NT2/D1 (cell line): ENCODE measurements at regions not wholly inside any gene's neighbourhood (a gene's known extent, or its start where the extent isn't known, plus 50 kb on each side); places are given as distances from the start of the nearest gene placed in this dataset.

Experiments
- YY1 ChIP-seq: IDR thresholded peaks from 2 replicates; pipeline ENCODE4 v1.6.1; 2011; ENCODE audit not compliant: insufficient read length, insufficient read depth
- ZNF274 ChIP-seq: IDR thresholded peaks from 2 replicates; pipeline ENCODE4 v1.6.1; 2011; ENCODE audit warnings: mild to moderate bottlenecking, low read depth, low read length

- TF ChIP-seq YY1 = no peak
- no peak for TF ChIP-seq ZNF274
These were observed 105.1 kb upstream of the TRPM1 start for GRCh38 chr15:31206386-31207181.
